Activated naive CD4-positive, alpha-beta T cell treated with anti-CD3 and anti-CD28 coated beads, Interleukin-2, amount 10 ng/mL, durations not matched to agents 7 days and 5 days (primary cell): ENCODE measurements at regions not wholly inside any gene's neighbourhood (a gene's known extent, or its start where the extent isn't known, plus 50 kb on each side); places are given as distances from the start of the nearest gene placed in this dataset.

Source experiments
- CTCF ChIA-PET: fragments of 350-600 bp; sonication (Branson Sonifier 250); formaldehyde crosslinking; loops from one replicate; lab custom pipeline; 2021; ENCODE audit warnings: antibody characterized with exemption; lab: Charles Lee
- DNase-seq: peaks from one replicate; pipeline ENCODE4 v3.0.0-alpha.2; 2020
- H3K27ac Mint-ChIP-seq: one replicate; pipeline ENCODE4 v1.8.0; 2021; ENCODE audit warnings: mild to moderate bottlenecking, moderate library complexity, mixed read lengths
- H3K27me3 Mint-ChIP-seq: one replicate; pipeline ENCODE4 v1.8.0; 2021; ENCODE audit warnings: mild to moderate bottlenecking, mixed read lengths
- H3K36me3 Mint-ChIP-seq: one replicate; pipeline ENCODE4 v1.8.0; 2021; ENCODE audit warnings: mixed read lengths
- H3K4me1 Mint-ChIP-seq: one replicate; pipeline ENCODE4 v1.8.0; 2021; ENCODE audit warnings: mixed read lengths
- H3K4me3 Mint-ChIP-seq: one replicate; pipeline ENCODE4 v1.8.0; 2021; ENCODE audit warnings: mild to moderate bottlenecking, moderate library complexity, mixed read lengths
- H3K9me3 Mint-ChIP-seq: one replicate; pipeline ENCODE4 v1.8.0; 2021; ENCODE audit warnings: mixed read lengths

GRCh38 chr21:35896060-35896459 is 164.3 kb downstream of the SETD4 start:
- Mint-ChIP-seq H3K4me1 (no peaks in the 10 kb centered on the region), H3K4me3 (no peak overlapping the region), H3K27ac (no peak overlapping the region), H3K9me3 (no peaks in the 10 kb centered on the region), H3K27me3 (peaks cover 13% of the 10 kb centered on the region), H3K36me3 (no peaks in the 10 kb centered on the region)
- CTCF ChIA-PET: no interaction called here
- DNase-seq: no peak

DNA sequence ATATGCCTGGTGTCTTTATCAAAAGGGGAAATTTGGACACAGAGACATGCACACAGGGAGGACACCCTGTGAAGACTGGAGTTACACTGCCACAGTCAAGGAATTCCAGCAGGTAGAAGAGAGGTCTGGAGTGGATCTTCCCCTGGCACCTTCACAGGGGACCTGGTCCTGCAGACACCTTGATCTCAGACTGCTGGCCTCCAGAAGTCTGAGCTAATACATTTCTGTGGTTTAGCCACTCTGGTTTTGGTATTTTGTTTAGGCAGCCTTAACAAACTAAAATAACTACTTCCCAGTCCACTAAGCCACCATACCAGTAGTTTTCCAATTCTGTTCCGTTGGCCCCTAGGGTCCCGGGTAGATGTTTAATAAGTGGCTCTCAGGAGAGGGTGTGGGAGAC is 164.7 kb downstream of the SETD4 start:
- no peak for DNase-seq
- CTCF ChIA-PET: no interaction called here
- Mint-ChIP-seq H3K27me3 (peaks cover 13% of the 10 kb centered on the region), H3K4me3 (no peak overlapping the region), H3K4me1 (no peaks in the 10 kb centered on the region), H3K36me3 (no peaks in the 10 kb centered on the region), H3K9me3 (no peaks in the 10 kb centered on the region), H3K27ac (no peak overlapping the region)

DNA sequence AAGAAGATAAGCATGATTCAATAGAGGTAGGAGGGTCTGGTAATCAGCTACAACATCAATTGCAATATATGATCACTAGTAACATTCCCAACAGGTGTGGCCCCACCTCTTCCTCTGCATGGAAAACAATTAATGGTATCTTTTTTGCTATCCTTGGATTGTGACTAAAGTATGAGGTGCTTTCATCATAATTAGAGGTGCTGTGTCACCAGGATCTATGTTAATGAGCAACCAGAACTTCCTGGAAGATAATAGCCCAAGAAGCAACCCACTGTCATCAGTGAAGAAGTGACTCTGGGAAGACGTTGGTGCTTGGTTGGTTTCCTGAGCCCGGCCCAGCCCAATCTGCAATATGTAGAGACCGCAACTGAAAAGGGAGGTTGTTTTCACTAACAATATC is 167.2 kb downstream of the SETD4 start:
- H3K27ac Mint-ChIP-seq: no peak overlapping the region
- H3K9me3 Mint-ChIP-seq: no peaks in the 10 kb centered on the region
- DNase-seq: no peak
- CTCF ChIA-PET: no interaction called here
- peaks cover 13% of the 10 kb centered on the region for H3K27me3 Mint-ChIP-seq
- no peak overlapping the region for H3K4me3 Mint-ChIP-seq
- no peaks in the 10 kb centered on the region for H3K4me1 Mint-ChIP-seq
- H3K36me3 Mint-ChIP-seq: no peaks in the 10 kb centered on the region

- Mint-ChIP-seq H3K9me3 (no peaks in the 10 kb centered on the region), H3K27ac (no peak overlapping the region), H3K36me3 (no peaks in the 10 kb centered on the region), H3K4me1 (no peaks in the 10 kb centered on the region), H3K27me3 (peaks cover 5% of the 10 kb centered on the region), H3K4me3 (no peak overlapping the region)
- no peak for DNase-seq
- CTCF ChIA-PET: interaction anchor here (0.6 kb wide), 1 partner anchor 187 kb away, joined by 3 read pairs; no protein-coding TSS in a partner anchor
Observed at GRCh38 chr21:35886887-35887286, 173.4 kb downstream of the SETD4 start.

DNA sequence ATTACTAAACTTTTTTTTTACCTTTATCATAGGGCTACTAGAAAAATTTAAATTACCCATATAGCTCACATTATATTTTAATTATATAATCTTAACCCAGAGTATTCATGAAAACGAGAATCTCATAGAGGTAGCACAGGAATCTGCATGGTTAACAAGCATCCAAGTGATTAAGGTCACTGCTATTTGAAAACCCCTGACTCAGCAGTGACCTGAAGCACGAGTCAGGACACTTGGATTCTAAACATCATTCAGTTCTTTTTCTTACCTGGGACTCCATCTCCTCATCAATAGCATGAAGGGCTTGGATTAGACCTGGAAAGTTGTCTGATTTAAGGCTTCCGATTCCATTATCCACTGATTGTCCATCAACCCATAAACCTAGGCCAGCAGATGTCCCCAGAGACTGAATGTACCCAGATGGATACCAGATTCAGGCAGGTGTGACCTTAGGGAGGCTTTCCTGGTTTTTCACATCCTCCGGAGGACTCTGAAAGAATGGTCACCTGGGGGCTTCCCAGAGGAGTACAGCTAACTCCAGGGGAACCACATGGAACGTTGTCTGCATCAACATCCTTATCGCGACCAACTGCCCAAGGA is 174.3 kb downstream of the SETD4 start:
- DNase-seq: no peak
- no peaks in the 10 kb centered on the region for H3K4me1 Mint-ChIP-seq
- H3K4me3 Mint-ChIP-seq: no peak overlapping the region
- H3K36me3 Mint-ChIP-seq: no peaks in the 10 kb centered on the region
- H3K9me3 Mint-ChIP-seq: no peaks in the 10 kb centered on the region
- no peak overlapping the region for H3K27ac Mint-ChIP-seq
- CTCF ChIA-PET: interaction anchor here (0.6 kb wide), 1 partner anchor 226 kb away, joined by 4 read pairs; no protein-coding TSS in a partner anchor
- peaks cover 10% of the 10 kb centered on the region for H3K27me3 Mint-ChIP-seq

- DNase-seq: no peak
- no peak overlapping the region for H3K27ac Mint-ChIP-seq
- H3K9me3 Mint-ChIP-seq: no peaks in the 10 kb centered on the region
- no peaks in the 10 kb centered on the region for H3K36me3 Mint-ChIP-seq
- CTCF ChIA-PET: no interaction called here
- no peaks in the 10 kb centered on the region for H3K4me1 Mint-ChIP-seq
- no peak overlapping the region for H3K4me3 Mint-ChIP-seq
- H3K27me3 Mint-ChIP-seq: peaks cover 10% of the 10 kb centered on the region
Observed at GRCh38 chr21:35882791-35883240, 177.5 kb downstream of the SETD4 start.

DNA sequence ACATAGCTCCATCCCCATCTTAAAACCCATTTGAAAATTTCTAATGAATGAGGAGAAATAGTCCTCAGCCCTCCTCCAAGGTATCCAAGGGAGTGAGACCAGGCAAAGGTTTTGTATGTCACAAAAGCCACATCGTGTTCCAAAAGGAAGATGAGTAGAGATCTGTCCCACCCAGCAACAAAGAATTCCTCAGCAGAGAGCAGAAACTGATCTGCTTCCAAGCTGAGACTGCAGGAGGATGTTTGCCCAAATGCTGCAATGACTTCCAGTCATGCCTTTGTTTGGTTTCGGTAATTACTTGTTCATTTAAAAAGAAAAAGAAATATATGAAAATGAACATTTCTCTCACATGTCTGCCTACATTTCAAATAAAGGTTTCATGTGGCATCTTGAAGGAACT is 186.9 kb downstream of the SETD4 start:
- Mint-ChIP-seq H3K4me1 (no peaks in the 10 kb centered on the region), H3K36me3 (no peaks in the 10 kb centered on the region), H3K4me3 (no peak overlapping the region), H3K27me3 (peaks cover 36% of the 10 kb centered on the region), H3K27ac (no peak overlapping the region), H3K9me3 (no peaks in the 10 kb centered on the region)
- CTCF ChIA-PET: no interaction called here
- no peak for DNase-seq

DNA sequence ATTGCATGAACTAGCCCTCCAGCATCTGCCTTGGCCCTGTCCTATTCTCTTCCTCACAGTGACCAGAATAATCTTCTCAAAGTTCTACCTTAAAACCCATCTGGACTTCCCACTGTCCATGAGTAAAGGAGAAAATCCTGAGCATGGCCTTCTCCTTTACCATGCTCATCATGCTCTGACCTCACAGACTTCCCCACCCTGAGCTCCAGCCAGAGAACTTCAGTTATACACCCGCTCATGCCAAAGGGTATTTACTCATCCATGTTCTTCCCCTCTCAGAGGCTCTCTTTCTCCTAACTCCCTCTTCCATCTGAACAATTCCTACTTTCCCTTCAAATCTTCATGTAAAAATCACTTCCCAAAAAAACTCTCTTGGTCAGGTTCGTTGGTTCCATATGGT is 188.4 kb downstream of the SETD4 start:
- CTCF ChIA-PET: no interaction called here
- Mint-ChIP-seq H3K4me3 (no peak overlapping the region), H3K36me3 (no peaks in the 10 kb centered on the region), H3K9me3 (no peaks in the 10 kb centered on the region), H3K27me3 (peaks cover 36% of the 10 kb centered on the region), H3K27ac (no peak overlapping the region), H3K4me1 (no peaks in the 10 kb centered on the region)
- DNase-seq: no peak

GRCh38 chr21:35868869-35869223 is 191.5 kb downstream of the SETD4 start:
- CTCF ChIA-PET: no interaction called here
- DNase-seq: no peak
- Mint-ChIP-seq H3K36me3 (no peaks in the 10 kb centered on the region), H3K27ac (no peak overlapping the region), H3K27me3 (peaks cover 23% of the 10 kb centered on the region), H3K9me3 (no peaks in the 10 kb centered on the region), H3K4me3 (no peak overlapping the region), H3K4me1 (no peaks in the 10 kb centered on the region)

- no peak for DNase-seq
- Mint-ChIP-seq H3K27me3 (peaks cover 22% of the 10 kb centered on the region), H3K27ac (no peak overlapping the region), H3K36me3 (no peaks in the 10 kb centered on the region), H3K4me1 (no peaks in the 10 kb centered on the region), H3K9me3 (no peaks in the 10 kb centered on the region), H3K4me3 (no peak overlapping the region)
- CTCF ChIA-PET: no interaction called here
Observed at GRCh38 chr21:35868005-35868868, 192.1 kb downstream of the SETD4 start.

GRCh38 chr21:35864039-35864438 is 196.3 kb downstream of the SETD4 start:
- no peaks in the 10 kb centered on the region for H3K4me1 Mint-ChIP-seq
- no peaks in the 10 kb centered on the region for H3K9me3 Mint-ChIP-seq
- no peak overlapping the region for H3K4me3 Mint-ChIP-seq
- no peak for DNase-seq
- H3K36me3 Mint-ChIP-seq: no peaks in the 10 kb centered on the region
- CTCF ChIA-PET: no interaction called here
- H3K27me3 Mint-ChIP-seq: peaks cover 9% of the 10 kb centered on the region
- no peak overlapping the region for H3K27ac Mint-ChIP-seq

DNA sequence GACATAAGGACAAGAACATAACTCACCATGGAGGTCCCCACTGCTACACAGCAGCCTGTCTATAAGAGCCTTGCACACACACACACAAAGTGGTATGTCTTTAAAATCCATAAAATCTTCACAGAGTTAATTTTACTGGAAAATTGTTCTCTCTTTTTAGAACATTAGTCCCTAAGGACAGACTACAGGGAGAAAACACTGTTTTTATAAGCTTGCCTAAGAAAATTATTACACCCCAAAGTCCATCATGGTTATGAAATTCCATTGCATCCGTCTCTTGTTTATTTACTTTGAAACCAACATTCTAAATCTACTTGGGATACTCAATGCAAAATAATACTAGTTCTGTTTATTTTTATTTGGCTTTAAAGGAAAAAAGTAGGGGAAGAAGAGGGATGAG is 197.4 kb downstream of the SETD4 start:
- no peaks in the 10 kb centered on the region for H3K4me1 Mint-ChIP-seq
- H3K27ac Mint-ChIP-seq: no peak overlapping the region
- DNase-seq: no peak
- CTCF ChIA-PET: no interaction called here
- H3K4me3 Mint-ChIP-seq: no peak overlapping the region
- H3K9me3 Mint-ChIP-seq: no peaks in the 10 kb centered on the region
- H3K36me3 Mint-ChIP-seq: no peaks in the 10 kb centered on the region
- H3K27me3 Mint-ChIP-seq: peaks cover 9% of the 10 kb centered on the region

DNA sequence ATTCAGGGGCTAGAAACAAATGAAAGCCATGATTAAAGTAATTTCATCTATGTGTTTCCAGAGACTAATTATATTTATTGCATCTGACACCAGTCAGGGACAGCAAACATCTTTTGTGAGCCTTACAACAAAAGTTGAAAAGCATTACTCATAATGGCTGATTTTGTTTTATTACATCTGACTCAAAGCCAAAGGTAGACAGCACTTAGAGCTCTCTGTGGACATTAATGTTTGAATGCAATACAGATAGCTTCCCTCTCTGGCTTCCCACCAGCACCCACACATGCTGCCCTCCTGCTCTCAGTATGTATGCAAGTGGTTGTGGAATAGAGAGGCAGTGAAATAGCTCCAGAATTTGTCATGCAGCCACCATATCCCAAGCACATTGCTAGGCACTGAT is 198.7 kb downstream of the SETD4 start:
- Mint-ChIP-seq H3K4me3 (no peak overlapping the region), H3K27me3 (peaks cover 9% of the 10 kb centered on the region), H3K4me1 (no peaks in the 10 kb centered on the region), H3K27ac (no peak overlapping the region), H3K36me3 (no peaks in the 10 kb centered on the region), H3K9me3 (no peaks in the 10 kb centered on the region)
- CTCF ChIA-PET: no interaction called here
- no peak for DNase-seq

- H3K27me3 Mint-ChIP-seq: peaks cover 16% of the 10 kb centered on the region
- no peak overlapping the region for H3K4me3 Mint-ChIP-seq
- no peaks in the 10 kb centered on the region for H3K9me3 Mint-ChIP-seq
- no peak for DNase-seq
- no peaks in the 10 kb centered on the region for H3K36me3 Mint-ChIP-seq
- H3K27ac Mint-ChIP-seq: no peak overlapping the region
- H3K4me1 Mint-ChIP-seq: no peaks in the 10 kb centered on the region
- CTCF ChIA-PET: no interaction called here
Observed at GRCh38 chr21:35860189-35860869, 200.0 kb downstream of the SETD4 start.

- CTCF ChIA-PET: no interaction called here
Observed at GRCh38 chr21:35859677-35860076, 200.6 kb downstream of the SETD4 start.

More at GRCh38 chr21:35859677-35860076, 200.6 kb downstream of the SETD4 start:
- H3K27ac Mint-ChIP-seq: no peak overlapping the region
- H3K27me3 Mint-ChIP-seq: peaks cover 16% of the 10 kb centered on the region
- no peak overlapping the region for H3K4me3 Mint-ChIP-seq
- no peaks in the 10 kb centered on the region for H3K36me3 Mint-ChIP-seq
- no peaks in the 10 kb centered on the region for H3K4me1 Mint-ChIP-seq
- DNase-seq: no peak
- no peaks in the 10 kb centered on the region for H3K9me3 Mint-ChIP-seq
